Hematopoietic multipotent progenitor cell treated with erythropoietin and hydrocortisone succinate and interleukin-3 and kit ligand, for 6 days (in vitro differentiated cells): ENCODE measurements at regions not wholly inside any gene's neighbourhood (a gene's known extent, or its start where the extent isn't known, plus 50 kb on each side); places are given as distances from the start of the nearest gene placed in this dataset.
"Not testable (repeated sequence)": the region's sequence is repeated elsewhere in the genome, so short reads cannot be mapped to it uniquely, and the experiment has no call there.

Experiments
- DNase-seq: peaks from one replicate; pipeline ENCODE4 v3.0.0-alpha.2; 2015

- DNase-seq: no peak
Measured at GRCh38 chr2:163919717-163920116, 183.9 kb upstream of the FIGN start.

GRCh38 chr2:163914486-163914885 is 178.7 kb upstream of the FIGN start:
- not testable (repeated sequence) for DNase-seq

- DNase-seq: not testable (repeated sequence)
Measured at GRCh38 chr2:163913532-163913944, 177.7 kb upstream of the FIGN start.

- no peak for DNase-seq
Measured at GRCh38 chr2:163909411-163910080, 173.7 kb upstream of the FIGN start.

DNA sequence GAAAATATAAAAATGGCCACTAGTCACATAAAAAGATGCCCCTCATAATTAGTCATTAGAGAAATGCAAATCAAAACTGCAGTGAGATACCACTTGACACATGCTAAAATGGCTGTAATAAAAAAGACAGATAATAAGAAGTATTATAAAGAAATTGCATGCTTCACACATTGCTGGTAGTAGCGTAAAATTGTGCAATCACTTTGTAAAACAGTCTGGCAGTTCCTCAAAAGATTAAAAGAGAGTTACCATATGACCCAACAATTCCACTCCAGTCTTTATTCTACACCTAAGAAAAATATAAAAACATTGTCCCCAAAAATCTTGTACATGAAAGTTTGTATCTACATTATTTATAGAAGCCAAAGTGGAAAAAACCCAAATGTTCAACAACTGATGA is 170.6 kb upstream of the FIGN start:
- DNase-seq: no peak

DNA sequence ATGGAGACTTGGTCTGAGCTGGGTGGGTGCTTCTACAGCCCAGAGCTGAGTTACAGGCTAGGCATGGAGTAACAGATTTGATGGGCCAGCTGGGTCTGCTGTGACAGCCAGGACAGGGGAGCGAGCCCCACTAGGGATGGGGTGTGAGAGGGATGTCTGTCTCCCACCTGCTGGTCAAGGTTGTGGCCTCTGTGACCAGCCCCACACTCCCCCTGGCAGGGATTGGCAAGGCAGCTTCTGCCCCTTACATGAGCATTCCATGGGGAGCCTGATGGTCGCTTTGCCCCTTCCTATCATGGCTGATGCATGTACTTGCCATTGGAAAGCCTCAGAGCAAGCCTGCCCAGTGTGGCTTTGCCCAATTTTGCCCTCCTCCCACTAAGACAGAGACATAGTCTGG is 162.0 kb upstream of the FIGN start:
- no peak for DNase-seq

DNA sequence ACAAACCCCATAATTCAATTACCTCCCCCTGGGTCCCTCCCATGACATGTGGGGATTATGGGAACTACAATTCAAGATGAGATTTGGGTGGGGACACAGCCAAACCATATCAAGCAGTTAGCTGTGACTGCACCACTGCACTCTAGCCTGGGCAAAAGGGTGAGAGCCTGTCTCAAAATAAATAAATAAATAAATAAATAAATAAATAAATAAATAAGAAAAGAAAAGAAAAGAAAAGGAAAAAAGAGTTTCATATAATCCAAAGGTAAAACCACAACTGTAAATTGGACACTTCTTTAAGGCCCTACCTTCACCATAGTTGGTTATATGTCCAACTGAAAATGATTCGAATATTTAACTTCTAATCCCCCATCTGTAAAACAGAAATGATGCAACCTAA is 157.6 kb upstream of the FIGN start:
- not testable (repeated sequence) for DNase-seq

GRCh38 chr2:163888591-163888990 is 152.8 kb upstream of the FIGN start:
- no peak for DNase-seq

GRCh38 chr2:163887182-163887581 is 151.4 kb upstream of the FIGN start:
- DNase-seq: no peak

DNA sequence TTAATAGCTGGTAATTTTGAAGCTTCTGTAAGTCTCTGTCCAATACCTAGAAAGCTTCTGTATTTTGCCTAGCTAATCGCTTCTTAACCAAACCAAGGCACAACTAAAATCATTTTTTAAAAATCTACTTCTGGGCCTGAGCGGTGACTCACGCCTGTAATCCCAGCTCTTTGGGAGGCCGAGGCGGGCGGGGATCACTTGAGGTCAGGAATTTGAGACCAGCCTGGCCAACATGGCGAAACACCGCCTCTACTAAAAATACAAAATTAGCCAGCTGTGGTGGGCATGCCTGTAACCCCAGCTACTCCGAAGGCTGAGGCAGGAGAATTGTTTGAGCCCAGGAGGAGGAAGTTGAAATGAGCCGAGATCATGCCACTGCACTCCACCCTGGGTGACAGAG is 148.6 kb upstream of the FIGN start:
- no peak for DNase-seq

GRCh38 chr2:163878718-163879117 is 142.9 kb upstream of the FIGN start:
- DNase-seq: peak; percentile 22

DNA sequence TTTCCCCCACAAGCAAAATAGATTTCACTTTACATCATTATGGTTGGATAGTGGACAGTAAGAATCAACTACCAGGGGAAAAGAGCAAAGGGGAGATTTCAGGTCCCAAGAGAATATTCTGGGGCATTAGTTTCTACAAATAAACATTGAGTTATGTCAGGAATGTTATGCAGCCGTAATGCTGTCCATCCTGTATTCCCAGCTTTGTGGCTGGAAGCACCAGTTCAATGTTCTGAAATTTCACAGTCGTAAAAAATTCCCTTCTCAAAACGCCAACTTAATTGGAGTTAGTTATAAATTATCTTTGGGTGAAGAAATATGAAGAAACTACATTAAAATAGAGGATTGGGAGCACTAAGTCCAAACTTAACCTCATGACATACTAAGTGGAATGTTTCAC is 141.5 kb upstream of the FIGN start:
- DNase-seq: no peak

- no peak for DNase-seq
Measured at GRCh38 chr2:163863073-163863472, 127.3 kb upstream of the FIGN start.

DNA sequence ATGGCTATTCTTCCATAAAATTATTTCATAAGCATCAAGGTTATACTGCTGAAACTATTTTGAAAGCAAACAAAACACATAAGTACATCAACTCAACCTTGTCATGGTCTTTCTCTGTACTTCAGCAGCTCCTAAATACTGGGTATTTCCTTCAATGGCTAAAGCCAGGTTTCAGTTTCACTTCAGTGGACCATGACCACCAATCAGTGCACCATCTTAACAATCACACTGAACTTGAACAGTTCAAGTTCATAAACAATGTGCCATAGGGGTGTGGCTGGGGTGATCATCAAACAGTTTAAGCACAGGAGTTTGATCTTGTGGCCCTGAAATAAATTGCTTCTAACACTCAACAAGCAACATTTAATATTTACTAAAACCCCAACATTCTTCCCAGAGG is 124.1 kb upstream of the FIGN start:
- DNase-seq: no peak

DNA sequence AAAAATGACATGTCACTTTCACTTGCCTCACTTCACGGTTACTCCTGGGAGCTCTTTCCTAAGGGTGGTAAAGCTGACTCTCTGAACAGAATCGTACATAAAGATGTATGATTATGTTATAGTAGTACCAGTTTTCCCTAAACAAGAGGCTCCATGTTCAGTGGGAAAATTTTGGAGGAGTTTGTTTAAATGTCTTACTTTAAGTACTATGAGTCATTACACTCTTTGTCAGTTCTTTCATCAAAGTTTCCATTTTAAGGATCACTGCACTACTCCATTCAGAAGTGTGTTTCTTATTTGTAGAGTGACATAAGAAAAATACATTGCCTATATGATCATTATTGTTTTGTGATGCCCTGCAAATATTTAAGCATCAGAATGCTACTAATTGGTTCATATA is 121.1 kb upstream of the FIGN start:
- no peak for DNase-seq

GRCh38 chr2:163852616-163853015 is 116.8 kb upstream of the FIGN start:
- DNase-seq: no peak

DNA sequence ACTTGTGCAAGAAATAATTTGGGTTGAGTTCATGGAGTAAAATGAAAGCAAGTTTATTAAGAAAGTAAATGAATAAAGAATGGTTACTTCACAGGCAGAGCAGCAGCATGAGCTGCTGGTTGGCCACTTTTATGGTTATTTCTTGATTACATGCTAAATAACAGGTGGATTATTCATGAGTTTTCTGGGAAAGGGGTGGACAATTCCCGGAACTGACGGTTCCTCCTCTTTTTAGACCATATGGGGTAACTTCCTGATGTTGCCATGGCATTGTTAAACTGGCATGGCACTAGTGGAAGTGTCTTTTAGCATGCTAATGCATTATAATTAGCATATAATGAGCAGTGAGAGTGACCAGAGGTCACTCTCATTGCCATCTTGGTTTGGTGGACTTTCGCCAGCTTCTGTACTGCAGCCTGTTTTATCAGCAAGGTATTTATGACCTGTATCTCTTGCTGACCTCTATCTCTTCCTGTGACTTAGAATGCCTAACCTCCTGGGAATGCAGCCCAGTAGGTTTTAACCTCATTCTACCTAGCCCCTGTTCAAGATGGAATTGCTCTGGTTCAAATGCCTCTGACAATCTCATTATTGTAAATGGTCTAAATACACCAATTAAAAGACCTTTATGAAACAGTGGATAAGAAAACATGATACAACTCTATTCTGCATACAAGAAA is 114.1 kb upstream of the FIGN start:
- DNase-seq: no peak

- DNase-seq: no peak
Measured at GRCh38 chr2:163838890-163839289, 103.1 kb upstream of the FIGN start.

DNA sequence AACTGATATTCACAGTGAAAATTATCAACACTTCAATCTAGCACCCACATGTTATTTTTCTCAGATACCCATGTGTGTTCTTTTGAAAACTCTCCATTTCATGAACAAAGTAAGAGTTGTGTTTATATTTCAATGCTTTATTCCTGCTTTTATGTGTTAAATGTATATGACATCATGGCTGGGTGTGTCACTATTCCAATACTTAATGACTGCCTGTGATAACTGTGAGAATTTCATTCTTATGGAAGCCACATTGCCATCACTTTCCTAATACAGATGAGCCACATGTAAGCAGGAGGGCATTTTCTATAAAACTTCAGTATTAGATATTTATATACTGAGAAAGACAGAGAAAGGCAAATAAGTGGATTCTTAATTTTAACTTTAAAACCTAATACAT is 100.4 kb upstream of the FIGN start:
- DNase-seq: no peak

DNA sequence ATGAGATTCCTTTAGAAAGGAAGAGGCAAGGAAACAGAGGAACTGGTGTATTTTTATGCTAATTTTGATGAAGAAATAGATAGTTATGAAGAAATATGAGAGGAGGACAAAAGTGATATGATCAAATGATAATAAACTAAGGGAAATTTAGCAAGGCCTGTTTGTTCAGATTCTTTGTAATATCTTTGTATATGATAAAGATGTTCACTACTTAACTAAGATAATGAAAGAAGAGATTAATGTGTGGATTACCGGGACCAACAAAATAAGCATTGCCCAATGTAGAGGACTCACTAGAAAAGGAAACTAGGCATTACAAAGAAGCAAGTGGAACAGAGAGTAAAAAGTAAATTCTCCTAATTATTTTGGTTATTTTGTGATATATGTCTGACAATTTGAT is 99.0 kb upstream of the FIGN start:
- no peak for DNase-seq

- no peak for DNase-seq
Measured at GRCh38 chr2:163834221-163834620, 98.4 kb upstream of the FIGN start.

DNA sequence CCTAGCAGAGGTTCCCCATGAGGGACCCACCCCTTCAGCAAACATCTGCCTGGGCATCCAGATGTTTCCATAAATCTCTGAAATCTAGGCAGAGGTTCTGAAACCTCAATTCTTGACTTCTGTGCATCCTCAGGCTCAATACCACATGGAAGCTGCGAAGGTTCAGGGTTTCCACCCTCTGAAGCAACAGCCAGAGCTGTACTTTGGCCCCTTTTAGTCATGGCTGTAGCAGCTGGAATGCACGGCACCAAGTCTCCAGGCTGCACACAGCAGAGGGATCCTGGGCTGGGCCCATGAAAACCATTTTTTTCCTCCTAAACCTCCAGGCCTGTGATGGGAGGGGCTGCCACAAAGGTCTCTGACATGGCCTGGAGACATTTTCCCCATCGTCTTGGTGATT is 93.0 kb upstream of the FIGN start:
- no peak for DNase-seq

DNA sequence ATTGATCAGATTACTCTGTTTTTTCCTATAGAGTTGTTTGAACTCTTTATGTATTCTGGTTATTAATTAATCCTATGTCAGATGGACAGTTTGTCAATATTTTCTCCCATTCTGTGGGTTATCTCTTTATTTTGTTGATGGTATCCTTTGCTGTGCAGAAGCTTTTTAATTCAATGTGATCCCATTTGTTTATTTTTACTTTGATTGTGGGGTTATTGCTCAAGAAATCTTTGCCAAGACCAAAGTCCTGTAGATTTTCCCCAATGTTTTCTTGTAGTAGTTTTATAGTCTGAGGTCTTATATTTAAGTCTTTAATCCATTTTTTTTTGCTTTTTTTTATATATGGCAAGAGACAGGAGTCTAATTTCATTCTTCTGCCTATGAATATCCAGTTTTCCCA is 86.2 kb upstream of the FIGN start:
- DNase-seq: no peak

DNA sequence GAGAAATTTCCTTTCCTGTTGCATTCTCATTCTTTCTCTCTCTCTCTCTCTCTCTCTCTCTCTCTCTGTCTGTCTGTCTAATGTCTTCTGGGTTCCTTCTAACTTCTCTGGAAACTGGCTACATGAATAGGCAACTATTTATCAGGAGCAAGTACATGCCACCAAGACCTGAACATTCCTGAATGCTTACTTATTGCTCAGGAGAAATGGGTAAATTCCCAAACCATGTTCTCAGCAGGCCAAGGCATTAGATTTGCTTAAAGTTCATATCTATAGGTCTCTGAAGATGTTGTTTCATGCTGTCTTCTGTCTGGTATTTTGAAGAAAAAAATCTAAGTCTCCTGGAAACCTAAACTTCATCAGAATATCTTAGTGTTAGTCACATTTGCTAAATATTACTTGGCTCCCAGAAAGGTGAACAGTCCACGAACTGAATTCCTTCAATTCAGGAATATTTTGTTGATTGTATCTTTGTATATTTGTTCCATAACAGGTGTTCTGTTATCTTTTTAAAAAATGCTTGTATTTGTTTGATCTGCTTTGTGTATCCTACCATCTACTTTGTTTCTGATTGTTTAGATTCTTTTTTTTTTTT is 77.2 kb upstream of the FIGN start:
- DNase-seq: no peak

- DNase-seq: no peak
Measured at GRCh38 chr2:163808406-163808805, 72.6 kb upstream of the FIGN start.
